ENCODE measurements at regions not wholly inside any gene's neighbourhood (a gene's known extent, or its start where the extent isn't known, plus 50 kb on each side); places are given as distances from the start of the nearest gene placed in this dataset.

DNA sequence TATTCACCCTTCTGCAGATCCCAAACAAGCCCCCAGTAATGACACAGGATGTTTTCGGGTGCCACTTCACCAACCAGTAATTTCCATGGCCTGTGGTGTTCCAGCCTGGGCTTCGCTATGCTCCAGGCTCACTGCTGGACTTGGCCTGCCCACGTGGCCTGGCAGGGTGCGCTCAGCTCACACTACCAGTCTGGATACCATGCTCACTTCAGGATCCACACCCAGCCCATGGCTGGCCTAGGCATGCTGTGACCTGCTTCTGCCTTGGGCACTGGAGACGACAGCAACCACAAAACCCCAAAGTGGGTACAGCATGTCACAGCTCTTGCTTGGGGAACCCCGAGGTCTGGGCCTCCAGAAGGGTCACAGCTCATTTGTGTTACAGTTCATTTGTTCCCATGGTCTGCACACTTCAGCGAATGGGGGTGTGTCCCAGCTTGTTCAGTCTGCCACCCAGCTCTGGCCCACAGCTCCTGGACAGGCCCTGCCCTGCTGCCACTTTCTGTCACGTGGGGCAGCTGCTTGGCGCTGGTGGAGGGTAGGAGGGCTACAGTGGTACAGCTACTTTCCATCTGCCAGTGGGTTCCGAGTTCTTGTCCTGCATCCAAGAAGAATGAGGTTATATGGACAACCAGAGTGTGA, 650.8 kb downstream of the MCTP2 start:
- DNase-seq (ENCODE audit: extremely low read depth in 1 of 2, low read depth in 1 of 2) = no peak

DNA sequence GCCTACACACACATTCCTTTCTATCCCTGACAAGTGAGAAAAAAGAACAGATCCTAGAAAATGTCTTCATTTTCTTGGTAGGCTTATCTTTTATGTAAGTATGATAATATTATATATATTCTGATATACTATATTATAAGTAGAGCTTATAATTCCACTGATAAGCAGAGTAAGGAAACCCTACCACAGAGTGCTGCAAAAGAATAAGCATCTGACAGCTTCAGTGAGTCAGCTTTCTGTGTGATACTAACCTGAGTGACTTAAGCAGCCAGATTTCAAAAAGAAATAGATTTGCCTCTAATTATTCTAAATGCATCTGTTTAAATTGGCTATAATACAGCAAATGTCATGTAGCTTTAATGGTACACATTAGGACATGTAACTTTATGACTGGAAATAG, 656.0 kb downstream of the MCTP2 start:
- DNase-seq (ENCODE audit: extremely low read depth in 1 of 2, low read depth in 1 of 2) = no peak

DNA sequence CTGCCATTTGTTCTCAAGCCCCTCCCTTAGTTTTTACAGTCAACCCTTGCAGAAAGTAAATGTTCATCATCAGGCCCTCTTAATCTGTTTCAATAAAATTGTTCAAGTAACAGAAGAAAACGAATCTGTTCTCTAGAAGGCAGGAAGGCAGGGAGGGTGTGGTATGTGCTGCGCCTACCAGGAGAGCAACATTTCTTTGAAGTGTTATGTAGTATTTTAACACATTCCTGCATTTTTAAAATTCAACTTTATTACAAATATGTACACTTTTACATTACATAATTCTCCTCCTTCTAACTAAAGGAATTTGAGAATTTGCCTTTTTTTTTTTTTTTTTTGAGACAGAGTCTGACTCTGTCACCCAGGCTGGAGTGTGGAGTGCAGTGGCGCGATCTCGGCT, 657.8 kb downstream of the MCTP2 start:
- DNase-seq (ENCODE audit: extremely low read depth in 1 of 2, low read depth in 1 of 2) = no peak

DNA sequence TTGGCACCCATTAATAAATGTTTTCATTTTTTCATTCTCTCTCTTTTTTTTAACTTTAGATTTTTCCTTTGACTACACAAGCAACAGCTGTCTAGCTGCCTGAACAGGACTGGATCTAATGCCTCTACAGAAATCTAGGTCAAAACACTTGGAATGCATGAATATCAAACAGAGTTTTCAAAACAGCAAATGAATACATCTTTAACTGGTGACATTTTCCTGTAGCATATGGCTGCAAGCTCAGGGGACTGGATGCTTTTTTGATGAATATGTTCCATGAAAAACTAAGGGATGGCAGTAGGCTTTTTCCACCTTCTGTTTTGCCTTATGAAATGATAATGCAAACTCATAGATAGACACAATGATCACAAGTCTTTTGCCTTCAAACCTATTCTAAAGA, 661.7 kb downstream of the MCTP2 start:
- DNase-seq (ENCODE audit: extremely low read depth in 1 of 2, low read depth in 1 of 2) = no peak

DNA sequence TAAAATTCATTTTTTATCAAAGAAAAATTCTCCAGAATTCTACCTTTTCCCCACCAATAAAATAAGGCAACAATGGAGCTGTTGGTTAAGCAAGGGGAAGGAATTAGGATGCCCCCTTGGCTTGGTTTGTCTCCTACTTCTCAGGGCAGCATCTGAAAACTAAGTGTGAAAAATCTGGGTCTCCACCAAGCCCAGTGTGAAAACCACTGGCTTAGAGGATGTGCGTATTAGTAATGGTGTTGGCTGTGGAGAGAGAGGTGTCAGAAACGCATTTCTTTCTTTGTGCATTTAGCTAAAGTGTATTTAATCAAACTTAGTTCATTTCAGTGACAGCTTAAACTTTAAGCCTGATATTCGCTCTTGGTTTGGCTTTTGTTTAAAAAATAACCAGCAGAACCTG, 662.7 kb downstream of the MCTP2 start:
- DNase-seq (ENCODE audit: extremely low read depth in 1 of 2, low read depth in 1 of 2) = no peak

DNA sequence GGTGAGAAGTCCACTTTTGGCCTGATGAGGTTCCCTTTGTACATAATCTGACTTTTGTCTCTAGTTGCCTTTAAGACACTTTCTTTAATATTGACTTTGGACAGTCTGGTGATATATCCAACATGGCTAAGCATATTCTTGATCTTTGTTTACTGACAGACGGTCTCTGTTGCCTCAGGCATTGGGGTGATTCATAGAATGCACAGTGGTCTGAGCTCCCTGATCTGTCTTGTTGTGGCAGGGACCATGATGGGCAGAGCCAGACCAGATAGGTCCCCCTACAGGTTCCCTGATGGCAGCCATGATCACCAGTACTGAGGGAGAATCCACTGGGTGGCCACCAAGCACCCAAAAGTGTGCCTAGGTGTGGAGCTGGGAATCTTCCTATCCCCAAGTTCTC, 678.1 kb downstream of the MCTP2 start:
- DNase-seq (ENCODE audit: extremely low read depth in 1 of 2, low read depth in 1 of 2) = no peak

DNA sequence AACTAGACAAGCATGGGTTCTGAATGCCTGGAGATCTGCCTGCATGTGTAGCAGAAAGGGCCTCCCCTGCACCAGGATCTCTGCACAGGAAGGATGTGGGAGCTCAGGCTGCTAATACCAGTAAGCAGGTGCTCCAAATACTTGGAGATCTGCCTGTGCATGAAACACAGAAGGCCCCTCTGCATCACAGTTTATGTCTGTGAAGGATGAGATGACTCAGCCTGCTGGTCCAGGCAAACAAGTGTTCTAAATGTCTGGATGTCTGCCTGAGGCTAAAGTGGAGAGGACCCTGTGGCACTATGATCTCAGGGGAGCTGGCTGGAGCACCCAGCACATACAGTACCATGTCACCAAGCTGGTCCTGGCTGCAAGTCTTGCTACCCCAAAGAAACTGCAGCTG, 678.8 kb downstream of the MCTP2 start:
- DNase-seq (ENCODE audit: extremely low read depth in 1 of 2, low read depth in 1 of 2) = no peak

DNA sequence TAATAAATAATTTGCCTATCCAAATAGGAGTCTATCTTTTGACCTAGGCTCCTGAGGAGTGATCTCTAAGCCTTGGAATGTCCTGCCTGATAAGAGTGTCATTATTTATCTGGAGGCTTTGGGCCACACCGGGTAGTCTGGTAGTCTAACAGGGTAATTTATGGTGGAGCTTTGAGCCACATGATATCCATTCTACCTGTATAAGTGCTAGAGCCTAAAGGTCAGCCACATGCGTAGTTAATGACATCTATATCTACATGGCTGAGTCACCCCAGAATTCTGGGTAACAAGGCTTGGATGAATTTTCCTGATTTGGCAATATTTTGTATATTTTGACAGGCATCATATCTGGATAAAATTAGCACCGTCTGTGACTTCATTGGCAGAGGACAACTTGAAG, 681.4 kb downstream of the MCTP2 start:
- no peak for DNase-seq (ENCODE audit: extremely low read depth in 1 of 2, low read depth in 1 of 2)

DNA sequence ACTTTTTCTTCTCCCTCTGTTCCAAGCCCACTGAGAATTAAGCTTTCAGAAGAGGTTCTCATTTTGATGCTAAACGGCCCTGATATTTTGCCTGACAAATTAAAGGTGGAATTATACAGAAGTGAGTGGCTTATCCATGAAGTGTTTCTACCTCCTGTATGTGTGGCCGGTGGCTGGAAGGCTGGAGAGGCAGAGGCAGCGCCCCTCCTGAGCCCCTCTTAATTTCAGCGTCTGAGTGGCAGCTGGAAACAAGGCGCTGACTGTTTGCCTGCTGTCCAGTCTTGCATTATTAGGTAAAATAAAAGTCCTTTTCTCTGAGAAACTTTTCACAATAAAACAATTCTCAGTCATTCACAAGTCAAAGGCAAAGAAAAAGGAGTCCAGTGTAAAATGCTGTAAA, 685.7 kb downstream of the MCTP2 start:
- DNase-seq (ENCODE audit: extremely low read depth in 1 of 2, low read depth in 1 of 2) = no peak

DNA sequence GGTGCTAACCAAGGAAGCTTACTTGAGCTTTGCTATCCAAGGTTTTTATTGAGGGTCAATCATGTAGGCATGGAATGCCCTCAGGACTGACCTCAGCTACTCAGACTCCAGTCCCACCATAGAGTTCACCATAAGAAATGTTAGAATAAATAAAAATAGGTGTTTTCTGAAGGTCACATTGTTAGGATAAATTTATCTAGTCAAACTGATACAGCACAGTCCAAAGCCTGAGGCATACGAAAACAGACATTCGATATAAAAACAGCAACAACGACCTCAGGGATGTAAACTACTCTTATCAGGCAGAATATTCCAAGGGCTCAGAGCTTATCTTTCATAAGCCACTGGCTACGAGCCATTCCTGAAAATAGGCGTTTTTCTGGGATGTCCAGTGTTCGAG, 690.6 kb downstream of the MCTP2 start:
- no peak for DNase-seq (ENCODE audit: extremely low read depth in 1 of 2, low read depth in 1 of 2)

DNA sequence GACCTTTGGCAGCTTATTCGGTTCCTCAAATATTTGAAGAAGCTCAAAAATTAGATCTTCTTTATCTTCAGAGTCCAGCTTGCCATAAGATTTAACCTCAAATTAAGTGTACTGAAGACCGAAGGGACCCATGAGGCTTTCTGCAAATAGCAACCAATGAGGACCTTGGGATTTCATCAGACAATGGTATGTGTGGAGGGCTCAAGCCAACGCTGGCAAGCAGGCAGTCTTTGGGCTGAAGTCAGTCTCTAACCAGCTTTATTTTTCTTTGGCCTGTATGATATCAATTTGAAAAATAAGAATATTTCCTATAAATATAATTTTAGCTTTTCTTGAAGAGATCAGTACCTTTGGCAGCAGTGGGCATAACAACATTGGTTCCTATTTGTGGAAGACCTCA, 692.7 kb downstream of the MCTP2 start:
- DNase-seq (ENCODE audit: extremely low read depth in 1 of 2, low read depth in 1 of 2) = no peak

DNA sequence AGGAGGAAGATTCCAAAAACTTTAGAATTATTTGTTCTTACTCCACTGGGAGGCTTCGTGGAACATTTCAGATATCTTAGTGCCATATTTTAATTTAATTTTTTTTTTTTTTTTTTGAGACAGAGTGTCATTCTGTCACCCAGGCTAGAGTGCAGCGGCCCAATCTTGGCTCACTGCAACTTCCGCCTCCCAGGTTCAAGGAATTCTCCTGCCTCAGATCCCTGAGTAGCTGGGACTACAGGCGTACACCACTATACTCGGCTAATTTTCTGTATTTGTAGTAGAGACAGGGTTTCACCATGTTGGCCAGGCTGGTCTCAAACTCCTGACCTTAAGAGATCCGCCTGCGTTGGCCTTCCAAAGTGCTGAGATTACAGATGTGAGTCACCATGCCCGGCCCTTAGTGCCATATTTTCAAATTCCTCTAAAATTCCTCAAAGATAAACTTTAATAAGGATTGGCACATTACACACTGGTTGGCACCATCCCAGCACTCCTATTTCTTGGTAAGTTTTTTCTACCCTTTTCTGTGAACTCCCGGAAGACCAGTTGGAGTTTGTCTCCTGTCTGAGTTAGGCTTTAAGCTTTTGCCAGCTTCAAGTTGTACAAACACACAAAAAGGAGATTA, 693.7 kb downstream of the MCTP2 start:
- no peak for DNase-seq (ENCODE audit: extremely low read depth in 1 of 2, low read depth in 1 of 2)

DNA sequence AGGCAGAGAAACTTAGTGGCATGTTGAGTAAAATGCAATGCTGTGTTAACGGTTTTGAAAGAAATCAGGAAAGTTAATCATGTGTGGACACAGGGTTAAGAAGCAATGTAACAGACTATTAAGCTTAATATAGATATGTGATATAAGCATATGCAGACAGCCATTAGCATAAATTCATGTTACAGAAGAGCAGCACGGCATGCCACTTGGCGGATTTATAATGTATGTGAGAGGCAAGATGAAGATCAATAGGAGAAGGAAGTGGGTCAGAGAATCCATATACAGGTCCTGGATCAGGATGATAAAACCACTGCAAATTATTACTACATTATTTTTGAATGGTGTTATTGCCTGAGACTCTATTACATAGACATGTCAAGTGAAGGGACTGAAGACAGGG, 694.3 kb downstream of the MCTP2 start:
- no peak for DNase-seq (ENCODE audit: extremely low read depth in 1 of 2, low read depth in 1 of 2)

DNA sequence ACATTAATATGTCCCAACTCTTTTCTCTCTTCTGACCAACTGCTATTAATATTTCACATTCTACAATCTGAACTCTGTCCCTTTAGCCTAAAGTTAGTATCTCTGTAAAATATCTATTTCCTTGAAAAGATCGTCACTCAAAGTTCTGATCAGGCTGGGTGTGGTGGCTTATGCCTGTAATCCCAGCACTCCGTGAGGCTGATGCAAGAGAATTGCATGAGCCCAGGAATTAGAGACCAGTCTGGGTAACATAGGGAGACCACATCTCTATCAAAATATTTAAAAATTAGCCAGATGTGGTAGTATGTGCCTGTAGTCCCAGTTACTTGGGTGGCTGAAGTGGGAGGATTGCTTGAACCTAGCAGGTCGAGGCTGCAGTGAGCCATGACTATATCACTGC, 695.6 kb downstream of the MCTP2 start:
- no peak for DNase-seq (ENCODE audit: extremely low read depth in 1 of 2, low read depth in 1 of 2)

DNA sequence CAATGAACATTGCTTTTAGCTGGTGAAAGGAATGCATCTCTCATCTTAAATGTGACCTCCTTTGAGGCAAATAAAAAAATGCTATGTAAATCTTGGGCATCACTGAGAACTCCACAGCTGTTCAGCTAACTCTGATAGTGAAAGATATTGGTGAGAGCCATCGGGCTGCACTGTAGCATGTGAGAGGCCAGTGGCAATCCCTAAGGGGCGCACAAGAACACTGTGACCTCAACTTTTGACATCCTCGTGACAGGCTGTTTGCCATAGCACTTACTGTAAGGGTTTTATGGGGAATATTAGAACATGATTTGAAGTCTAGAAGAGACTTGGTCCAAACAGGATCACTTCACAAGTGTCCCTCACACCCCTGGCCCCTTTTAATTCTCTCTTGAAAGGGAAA, 697.9 kb downstream of the MCTP2 start:
- no peak for DNase-seq (ENCODE audit: extremely low read depth in 1 of 2, low read depth in 1 of 2)

DNA sequence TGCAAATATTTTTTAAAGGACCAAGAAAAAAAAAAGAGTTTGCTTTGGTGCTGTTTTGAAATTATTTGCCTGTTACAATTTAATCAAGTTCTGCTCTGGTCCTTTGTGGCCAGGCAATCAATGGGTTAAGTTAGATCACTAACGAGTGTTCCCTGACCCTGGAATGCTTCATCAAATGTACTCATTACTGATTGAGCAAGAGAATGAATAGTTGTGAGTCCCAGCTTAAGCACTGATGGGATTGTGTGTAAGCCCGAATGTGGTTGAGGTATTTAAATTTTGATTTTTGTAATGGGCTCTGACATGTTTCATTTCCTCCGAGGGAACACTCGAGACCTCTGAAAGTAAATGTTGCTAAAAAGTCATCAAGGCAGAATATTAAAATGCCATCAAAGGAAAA, 699.1 kb downstream of the MCTP2 start:
- DNase-seq (ENCODE audit: extremely low read depth in 1 of 2, low read depth in 1 of 2) = no peak

DNA sequence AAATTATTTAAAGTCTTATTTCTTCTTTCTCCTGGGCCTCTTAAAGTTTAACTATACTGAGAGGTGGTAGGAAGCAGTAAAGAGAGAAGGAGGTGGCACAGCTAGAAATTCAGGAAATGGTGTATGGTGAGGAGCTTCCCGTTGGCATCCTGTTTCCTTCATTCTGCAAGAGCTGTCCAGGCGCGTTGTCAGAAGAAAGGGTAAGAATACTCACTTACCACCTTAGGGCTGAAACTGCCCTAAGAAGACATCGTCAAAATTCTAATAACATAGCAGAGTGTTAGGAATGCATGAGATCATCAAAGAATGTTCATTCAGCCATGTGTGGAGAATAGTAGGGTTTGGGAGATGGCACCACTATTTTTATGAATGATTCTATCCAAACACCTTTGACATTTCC, 699.6 kb downstream of the MCTP2 start:
- no peak for DNase-seq (ENCODE audit: extremely low read depth in 1 of 2, low read depth in 1 of 2)

DNA sequence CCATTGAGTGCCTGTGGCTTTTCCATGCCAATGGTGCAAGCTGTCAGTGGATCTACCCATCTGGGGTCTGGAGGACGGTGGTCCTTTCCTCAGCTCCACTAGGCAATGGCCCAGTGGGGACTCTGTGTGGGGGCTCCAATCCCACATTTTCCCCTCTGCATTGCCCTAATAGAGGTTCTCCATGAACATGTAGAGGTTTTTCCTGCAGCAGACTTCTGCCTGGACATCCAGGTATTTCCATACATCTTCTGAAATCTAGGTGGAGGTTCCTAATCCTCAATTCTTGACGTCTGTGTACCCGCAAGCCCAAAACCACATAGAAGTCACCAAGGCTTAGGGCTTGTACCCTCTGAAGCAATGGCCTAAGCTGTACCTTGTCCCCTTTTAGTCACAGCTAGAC, 703.1 kb downstream of the MCTP2 start:
- no peak for DNase-seq (ENCODE audit: extremely low read depth in 1 of 2, low read depth in 1 of 2)

DNA sequence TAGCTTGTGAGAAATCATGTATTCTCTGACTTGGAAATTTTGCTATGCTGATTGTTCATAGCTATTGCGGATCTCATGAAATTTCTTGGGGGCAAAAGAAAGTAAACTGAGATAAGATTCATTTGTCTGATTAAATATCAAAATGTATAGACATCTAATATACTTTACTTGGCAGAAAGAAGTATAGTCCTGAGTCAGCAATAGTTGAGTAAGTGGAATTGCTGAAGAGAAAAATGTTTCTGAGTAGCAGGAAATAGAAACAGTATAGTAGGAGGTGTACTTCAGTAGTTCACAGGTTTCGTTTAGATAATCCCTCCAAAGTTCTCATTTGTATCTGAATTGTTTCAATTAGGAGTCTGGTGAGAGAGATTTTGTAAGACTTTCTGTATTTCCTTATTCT, 705.9 kb downstream of the MCTP2 start:
- DNase-seq (ENCODE audit: extremely low read depth in 1 of 2, low read depth in 1 of 2) = no peak

DNA sequence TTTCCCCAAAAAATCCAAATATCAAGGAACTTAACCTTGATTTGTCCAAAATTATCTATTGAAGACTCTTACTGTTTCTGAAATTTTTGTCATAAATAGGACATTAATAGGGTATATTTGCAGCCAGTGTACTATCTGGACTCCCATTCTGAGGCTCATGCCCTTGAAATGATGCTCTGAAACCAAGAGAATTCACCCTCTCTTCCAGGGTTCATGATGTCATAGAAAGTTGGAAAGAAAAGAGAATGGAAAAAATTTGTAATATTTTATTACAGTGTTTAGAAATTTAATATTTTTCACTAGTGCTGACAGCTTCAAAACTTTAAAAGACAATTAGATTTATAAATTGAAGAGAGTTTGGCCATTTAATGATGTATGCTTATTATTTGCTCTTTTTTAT, 712.5 kb downstream of the MCTP2 start:
- DNase-seq (ENCODE audit: extremely low read depth in 1 of 2, low read depth in 1 of 2) = no peak

DNA sequence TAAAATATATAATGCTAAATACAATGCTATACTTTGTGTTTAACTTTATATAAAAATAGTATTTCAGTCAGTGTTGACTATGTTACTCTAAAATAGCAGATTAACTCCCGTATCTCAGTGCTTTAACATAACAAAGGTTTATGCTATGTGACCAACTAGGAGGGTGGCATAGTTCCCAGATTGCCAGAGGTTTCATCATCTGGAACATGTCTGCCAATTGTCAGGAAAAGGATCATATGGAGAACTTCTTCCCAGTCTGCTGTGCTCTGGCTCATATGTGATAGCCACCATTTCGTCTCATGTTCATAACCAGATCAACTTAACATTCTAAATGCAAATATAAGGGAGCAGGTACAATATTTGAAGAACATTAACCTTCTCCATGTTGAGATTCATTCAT, 720.2 kb downstream of the MCTP2 start:
- no peak for DNase-seq (ENCODE audit: extremely low read depth in 1 of 2, low read depth in 1 of 2)

DNA sequence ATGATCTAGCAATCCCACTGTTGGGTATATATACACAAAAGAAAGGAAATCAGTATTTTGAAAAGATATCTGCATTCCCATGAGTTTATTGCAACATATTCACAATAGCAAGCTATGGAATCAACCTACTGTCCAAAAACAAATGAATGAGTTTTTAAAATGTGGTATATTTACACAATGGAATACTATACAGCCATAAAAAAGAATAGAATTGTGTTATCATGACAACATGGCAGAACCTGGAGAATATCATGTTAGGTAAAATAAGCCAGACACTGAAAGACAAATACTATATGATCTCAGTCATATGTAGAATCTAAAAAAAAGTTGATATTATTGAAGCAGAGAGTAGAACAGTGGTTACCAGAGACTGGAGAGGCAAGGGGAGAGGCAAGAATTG, 732.6 kb downstream of the MCTP2 start:
- no peak for DNase-seq (ENCODE audit: extremely low read depth in 1 of 2, low read depth in 1 of 2)

DNA sequence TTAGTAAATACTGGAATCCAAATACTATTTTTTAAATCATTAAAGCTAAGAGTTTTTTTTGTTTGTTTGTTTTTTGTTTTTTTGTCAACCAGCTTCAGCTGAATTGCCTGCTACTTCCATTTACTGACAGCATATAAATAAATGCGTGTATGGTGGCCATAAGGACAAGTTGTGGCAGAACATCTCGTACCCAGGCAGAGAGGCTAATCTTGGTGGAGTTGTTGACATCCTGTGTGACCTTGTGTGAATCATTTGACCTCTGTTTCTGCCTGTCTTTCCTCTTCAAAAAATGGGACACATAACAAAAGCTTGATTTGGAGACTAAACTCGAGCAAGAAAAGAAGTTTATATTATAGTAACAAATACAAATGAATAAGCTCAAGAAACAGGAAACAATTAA, 734.2 kb downstream of the MCTP2 start:
- DNase-seq (ENCODE audit: extremely low read depth in 1 of 2, low read depth in 1 of 2) = no peak

Data from activated CD8-positive, alpha-beta memory T cell treated with anti-CD3 and anti-CD28 coated beads for 1 hour (primary cell).